ENCODE measurements at regions not wholly inside any gene's neighbourhood (a gene's known extent, or its start where the extent isn't known, plus 50 kb on each side); places are given as distances from the start of the nearest gene placed in this dataset.

GRCh38 chr1:213759359-213760181 is 228.2 kb upstream of the PROX1 start:
- Histone ChIP-seq H3K9me3 (ENCODE audit: low read length) (no peaks in the 10 kb centered on the region), H4K20me1 (ENCODE audit: low read length) (no peaks in the 10 kb centered on the region), H3K4me1 (ENCODE audit: insufficient read depth, low read length) (peaks cover 7% of the 10 kb centered on the region), H3F3A (ENCODE audit: low read length, unreplicated experiment) (no peaks in the 10 kb centered on the region), H2AFZ (ENCODE audit: low read length) (no peak overlapping the region), H3K4me2 (ENCODE audit: low read length) (no peak overlapping the region), H3K27ac (ENCODE audit: low read length) (no peak overlapping the region), H3K36me3 (ENCODE audit: low read depth, low read length) (no peaks in the 10 kb centered on the region), H3K4me3 (ENCODE audit: low read length) (no peak overlapping the region), H3K79me2 (ENCODE audit: low read length) (no peaks in the 10 kb centered on the region), H3K9me2 (replicated peaks; ENCODE audit: low read length) (no peaks in the 10 kb centered on the region), H3K9ac (ENCODE audit: low read length) (no peak overlapping the region), H3K27me3 (ENCODE audit: low read length) (peaks cover 12% of the 10 kb centered on the region; the same call in 1 of the 2 replicates)
- intact Hi-C loops (cut with micrococcal nuclease) = no loop called here
- DNase-seq = no peak
- CTCF ChIA-PET = no interaction called here
- POLR2A ChIA-PET (ENCODE audit: unreplicated experiment) = no interaction called here
- ATAC-seq = no peak
- BruUV-seq (replicated peaks) = no TSS peak
- TF ChIP-seq EZH2 (IDR thresholded peaks at IDR 0.05; ENCODE audit: low read length, unreplicated experiment) (no peak), CTCF (conservative IDR thresholded peaks at IDR 0.05; ENCODE audit: low read depth, low read length) (no peak), EZH2phosphoT487 (IDR thresholded peaks at IDR 0.05; ENCODE audit: borderline replicate concordance, low read length) (no peak)

DNA sequence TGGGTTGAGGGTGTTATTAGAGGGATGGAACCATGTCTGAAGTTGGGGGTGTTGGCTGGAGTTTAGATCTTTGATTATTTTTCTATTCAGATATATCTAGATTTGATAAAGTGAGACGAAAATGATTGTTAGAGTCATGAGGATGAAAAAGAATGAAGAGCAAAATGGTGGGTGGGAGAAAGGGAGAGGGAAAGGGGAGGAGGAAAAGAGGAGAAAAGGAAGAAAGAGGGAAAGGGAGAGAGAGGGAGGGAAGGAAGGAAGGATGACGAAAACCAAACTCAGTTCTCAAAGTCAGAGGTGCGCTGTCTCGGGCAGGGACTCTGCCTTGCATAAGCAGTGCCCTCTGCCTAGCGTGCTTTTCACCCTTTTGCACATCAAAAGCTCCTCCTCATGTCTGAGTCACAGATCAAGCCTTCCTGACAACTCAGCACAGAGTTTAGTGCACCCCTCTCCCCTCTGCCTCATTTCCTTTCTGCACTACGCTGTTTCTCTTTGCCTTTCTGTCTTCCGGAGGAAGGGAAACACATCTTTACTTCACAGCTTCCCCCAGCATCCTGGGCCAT is 225.8 kb upstream of the PROX1 start:
- Histone ChIP-seq H3K79me2 (ENCODE audit: low read length) (no peaks in the 10 kb centered on the region), H3K27ac (ENCODE audit: low read length) (no peak overlapping the region), H2AFZ (ENCODE audit: low read length) (no peak overlapping the region), H4K20me1 (ENCODE audit: low read length) (no peaks in the 10 kb centered on the region), H3K27me3 (ENCODE audit: low read length) (peaks cover 24% of the 10 kb centered on the region), H3F3A (ENCODE audit: low read length, unreplicated experiment) (no peaks in the 10 kb centered on the region), H3K9me3 (ENCODE audit: low read length) (no peaks in the 10 kb centered on the region), H3K4me3 (ENCODE audit: low read length) (no peak overlapping the region), H3K9ac (ENCODE audit: low read length) (no peak overlapping the region), H3K4me1 (ENCODE audit: insufficient read depth, low read length) (peaks cover 7% of the 10 kb centered on the region), H3K4me2 (ENCODE audit: low read length) (peak overlapping the region; percentile 5; the same call in 1 of the 2 replicates), H3K36me3 (ENCODE audit: low read depth, low read length) (no peaks in the 10 kb centered on the region), H3K9me2 (replicated peaks; ENCODE audit: low read length) (no peaks in the 10 kb centered on the region)
- ChIA-PET POLR2A (ENCODE audit: unreplicated experiment) (no interaction called here), CTCF (no interaction called here)
- BruUV-seq (replicated peaks) = no TSS peak
- TF ChIP-seq EZH2 (IDR thresholded peaks at IDR 0.05; ENCODE audit: low read length, unreplicated experiment) = no peak
- no peak for TF ChIP-seq EZH2phosphoT487 (IDR thresholded peaks at IDR 0.05; ENCODE audit: borderline replicate concordance, low read length)
- no peak for TF ChIP-seq CTCF (conservative IDR thresholded peaks at IDR 0.05; ENCODE audit: low read depth, low read length)
- DNase-seq (peak; percentile 73), ATAC-seq (peak; percentile 56)
- intact Hi-C loops (cut with micrococcal nuclease) = no loop called here

- no peak overlapping the region for H3K27ac ChIP-seq (ENCODE audit: low read length)
- no peaks in the 10 kb centered on the region for H3K79me2 ChIP-seq (ENCODE audit: low read length)
- H3K36me3 ChIP-seq (ENCODE audit: low read depth, low read length) = no peaks in the 10 kb centered on the region
- H3K9ac ChIP-seq (ENCODE audit: low read length) = no peak overlapping the region
- H4K20me1 ChIP-seq (ENCODE audit: low read length) = no peaks in the 10 kb centered on the region
- POLR2A ChIA-PET (ENCODE audit: unreplicated experiment) = no interaction called here
- no TSS peak for BruUV-seq (replicated peaks)
- no peak overlapping the region for H3K4me3 ChIP-seq (ENCODE audit: low read length)
- H3K9me2 ChIP-seq (replicated peaks; ENCODE audit: low read length) = no peaks in the 10 kb centered on the region
- intact Hi-C loops (cut with micrococcal nuclease) = no loop called here
- CTCF ChIA-PET = no interaction called here
- no peak overlapping the region for H2AFZ ChIP-seq (ENCODE audit: low read length)
- H3K9me3 ChIP-seq (ENCODE audit: low read length) = no peaks in the 10 kb centered on the region
- H3K27me3 ChIP-seq (ENCODE audit: low read length) = peaks cover 74% of the 10 kb centered on the region
- DNase-seq (no peak), ATAC-seq (no peak)
- H3K4me2 ChIP-seq (ENCODE audit: low read length) = no peak overlapping the region
- H3F3A ChIP-seq (ENCODE audit: low read length, unreplicated experiment) = no peaks in the 10 kb centered on the region
- no peaks in the 10 kb centered on the region for H3K4me1 ChIP-seq (ENCODE audit: insufficient read depth, low read length)
- no peak for TF ChIP-seq CTCF (conservative IDR thresholded peaks at IDR 0.05; ENCODE audit: low read depth, low read length)
- no peak for TF ChIP-seq EZH2phosphoT487 (IDR thresholded peaks at IDR 0.05; ENCODE audit: borderline replicate concordance, low read length)
- no peak for TF ChIP-seq EZH2 (IDR thresholded peaks at IDR 0.05; ENCODE audit: low read length, unreplicated experiment)
Observed at GRCh38 chr1:213767683-213768082, 220.1 kb upstream of the PROX1 start.

All from PC-3 (cell line).